HG02798 (cell line): ENCODE measurements at regions not wholly inside any gene's neighbourhood (a gene's known extent, or its start where the extent isn't known, plus 50 kb on each side); places are given as distances from the start of the nearest gene placed in this dataset.

Source experiments
- ATAC-seq: cut with Tn5 transposase; IDR thresholded peaks from one replicate; pipeline ENCODE4 v1.9.1; 2021; ENCODE audit warnings: mild to moderate bottlenecking; ENCODE audit not compliant: unreplicated experiment, poor library complexity

- ATAC-seq: no peak
Measured at GRCh38 chr9:90546200-90546599, 96.4 kb downstream of the DIRAS2 start.

GRCh38 chr9:90547896-90548295 is 94.7 kb downstream of the DIRAS2 start:
- ATAC-seq: no peak

- ATAC-seq: peak; percentile 95
Measured at GRCh38 chr9:90552317-90552716, 90.3 kb downstream of the DIRAS2 start.

GRCh38 chr9:90555351-90556057 is 87.1 kb downstream of the DIRAS2 start:
- ATAC-seq: no peak

- ATAC-seq: no peak
Measured at GRCh38 chr9:90556897-90557675, 85.5 kb downstream of the DIRAS2 start.

- no peak for ATAC-seq
Measured at GRCh38 chr9:90559075-90560073, 83.2 kb downstream of the DIRAS2 start.
